HG03460 (cell line): ENCODE measurements at regions not wholly inside any gene's neighbourhood (a gene's known extent, or its start where the extent isn't known, plus 50 kb on each side); places are given as distances from the start of the nearest gene placed in this dataset.
A peak's percentile ranks its signal among the peaks of the same experiment; 100 is the strongest.
"Not testable (repeated sequence)": the region's sequence is repeated elsewhere in the genome, so short reads cannot be mapped to it uniquely, and the experiment has no call there.

Experiments used
- ATAC-seq: cut with Tn5 transposase; IDR thresholded peaks from one replicate; pipeline ENCODE4 v1.9.1; 2021; ENCODE audit not compliant: unreplicated experiment

DNA sequence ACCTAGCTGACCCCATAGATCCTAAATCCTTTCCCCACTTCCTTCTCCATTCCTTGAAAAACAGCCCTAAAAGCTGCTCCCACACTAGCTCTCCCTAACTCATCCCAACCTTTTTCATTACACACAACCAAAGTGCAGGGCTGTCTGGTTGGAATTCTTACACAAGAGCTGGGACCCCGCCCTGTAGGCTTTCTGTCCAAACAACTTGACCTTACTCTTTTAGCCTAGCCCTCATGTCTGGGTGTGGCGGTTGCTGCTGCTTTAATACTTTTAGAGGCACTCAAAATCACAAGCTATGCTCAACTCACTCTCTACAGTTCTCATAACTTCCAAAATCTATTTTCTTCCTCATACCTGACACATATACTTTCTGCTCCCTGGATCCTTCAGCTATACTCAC is 93.9 kb upstream of the TRIM24 start:
- ATAC-seq, result not testable (repeated sequence)

DNA sequence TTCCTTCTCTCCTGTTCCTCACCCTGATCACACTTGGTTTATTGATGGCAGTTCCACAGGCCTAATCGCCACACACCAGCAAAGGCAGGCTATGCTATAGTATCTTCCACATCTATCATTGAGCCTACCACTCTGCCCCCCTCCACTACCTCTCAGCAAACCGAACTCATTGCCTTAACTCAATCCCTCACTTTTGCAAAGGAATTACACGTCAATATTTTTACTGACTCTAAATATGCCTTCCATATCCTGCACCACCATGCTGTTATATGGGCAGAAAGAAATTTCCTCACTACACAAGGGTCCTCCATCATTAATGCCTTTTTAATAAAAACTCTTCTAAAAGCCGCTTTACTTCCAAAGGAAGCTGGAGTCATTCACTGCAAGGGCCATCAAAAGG is 93.4 kb upstream of the TRIM24 start:
- ATAC-seq, result not testable (repeated sequence)

DNA sequence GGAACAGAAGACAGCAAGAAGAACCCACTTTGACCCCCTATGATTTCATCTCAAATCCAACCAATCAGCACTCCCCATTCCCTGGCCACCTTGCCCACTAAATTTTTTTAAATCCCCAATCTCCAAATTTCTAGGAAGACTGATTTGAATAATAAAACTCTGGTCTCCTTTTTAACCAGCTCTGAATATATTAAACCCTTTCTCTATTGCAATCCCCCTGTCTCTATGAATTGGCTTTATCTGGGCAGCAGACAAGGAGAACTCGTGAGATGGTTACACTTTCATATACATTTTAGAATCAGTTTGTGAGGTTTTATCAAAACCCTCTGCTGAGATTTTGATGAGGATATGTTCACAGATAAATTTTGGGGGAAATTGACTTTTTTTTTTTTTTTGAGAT is 90.3 kb upstream of the TRIM24 start:
- no peak for ATAC-seq

DNA sequence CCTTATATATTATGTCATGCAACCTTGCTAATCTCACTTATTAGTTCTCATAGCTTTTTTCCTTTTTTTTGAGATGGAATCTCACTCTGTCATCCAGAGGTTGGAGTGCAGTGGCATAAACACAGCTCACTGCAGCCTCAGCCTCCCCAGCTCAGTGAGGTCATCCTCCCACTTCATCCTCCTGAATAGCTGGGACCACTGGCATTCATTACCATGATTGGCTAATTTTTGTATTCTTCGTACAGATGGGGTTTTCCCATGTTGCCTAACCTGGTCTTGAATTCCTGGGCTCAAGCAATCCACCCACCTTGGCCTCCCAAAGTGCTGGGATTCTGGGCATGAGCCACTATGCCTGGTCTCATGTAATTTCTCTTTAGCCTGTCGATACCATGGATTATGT is 89.1 kb upstream of the TRIM24 start:
- no peak for ATAC-seq

GRCh38 chr7:138374119-138374693 is 85.9 kb upstream of the TRIM24 start:
- no peak for ATAC-seq

- ATAC-seq, result no peak
These were observed 82.8 kb upstream of the TRIM24 start for GRCh38 chr7:138377306-138377705.

DNA sequence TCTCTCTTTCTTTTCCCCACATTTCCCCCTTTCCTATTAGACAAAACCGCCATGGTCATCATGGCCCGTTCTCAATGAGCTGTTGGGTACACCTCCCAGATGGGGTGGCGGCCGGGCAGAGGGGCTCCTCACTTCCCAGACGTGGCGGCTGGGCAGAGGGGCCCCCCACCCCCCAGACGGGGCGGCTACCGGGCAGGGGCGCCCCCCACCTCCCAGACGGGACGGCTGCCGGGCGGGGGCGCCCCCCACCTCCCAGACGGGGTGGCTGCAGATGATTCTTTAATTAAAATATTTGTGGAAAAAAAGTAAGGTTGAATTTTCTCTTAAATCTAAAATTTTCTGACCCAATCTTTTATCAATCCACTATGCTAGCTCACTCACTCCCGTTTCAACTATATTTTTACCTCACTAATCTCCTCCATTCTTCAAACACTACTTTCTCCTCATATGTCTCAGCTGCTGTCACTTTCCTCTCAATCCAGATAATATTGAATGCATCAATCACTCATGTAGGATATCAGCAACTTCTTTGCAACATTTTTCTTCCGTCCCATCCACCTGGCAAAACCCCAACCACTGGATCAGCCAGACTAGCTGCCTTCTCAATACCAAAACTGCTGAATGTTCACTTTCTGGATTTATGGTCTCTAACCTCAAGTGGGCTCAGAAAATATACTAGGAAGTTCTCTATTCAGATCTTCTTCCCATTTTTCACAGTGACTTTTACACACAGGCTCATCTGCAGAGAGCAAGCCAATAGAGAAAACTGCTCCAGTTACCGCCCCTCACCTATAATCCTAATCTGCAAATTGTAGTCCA is 81.1 kb upstream of the TRIM24 start:
- ATAC-seq, result no peak

DNA sequence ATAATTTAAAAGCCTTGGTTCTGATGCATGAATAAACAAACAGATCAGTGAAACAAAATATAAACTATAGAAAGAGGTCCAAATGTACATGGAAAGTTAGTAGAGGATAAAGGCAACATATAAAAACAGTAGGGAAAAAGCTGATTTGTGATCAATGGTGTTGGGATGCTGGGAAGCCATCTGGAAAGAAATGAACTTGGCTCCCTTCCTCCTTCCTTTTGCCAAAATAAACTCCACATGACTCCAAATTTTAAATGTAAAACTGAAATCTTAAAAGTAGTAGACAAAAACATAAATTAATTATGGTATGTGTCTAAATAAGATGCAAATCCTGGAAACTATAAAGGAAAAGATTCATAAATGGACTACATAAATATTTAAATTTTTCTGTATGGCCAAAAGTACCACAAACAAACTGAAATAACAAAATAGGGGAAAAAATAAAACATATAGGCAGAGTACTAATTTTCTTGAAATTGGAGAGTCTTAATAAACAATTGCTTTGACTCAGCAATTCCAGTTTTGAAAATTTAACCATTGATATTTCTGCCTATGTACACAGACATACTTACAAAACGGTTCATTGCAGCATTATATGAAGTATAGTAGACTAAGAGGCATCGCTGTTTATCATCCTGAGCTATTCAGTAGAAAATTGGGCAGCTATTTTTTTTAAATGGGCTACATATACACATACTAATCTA is 77.0 kb upstream of the TRIM24 start:
- no peak for ATAC-seq

DNA sequence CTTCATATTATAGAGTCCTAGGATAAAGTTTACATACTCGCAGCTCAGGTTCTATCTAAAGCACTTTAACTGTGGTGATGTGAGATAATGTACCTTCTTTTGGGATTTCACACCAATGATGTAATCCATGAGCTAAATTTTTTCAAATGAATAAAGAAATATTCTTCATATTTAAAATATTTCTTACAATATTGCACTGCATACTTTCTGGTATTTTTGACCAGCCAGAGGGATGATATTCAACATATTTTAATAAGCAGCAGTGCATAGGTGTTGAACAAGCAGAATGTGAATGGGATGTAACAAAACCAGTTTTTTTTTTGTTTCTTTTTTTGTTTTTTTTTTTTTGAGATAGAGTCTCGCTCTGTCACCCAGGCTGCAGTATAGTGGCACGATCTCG is 73.2 kb upstream of the TRIM24 start:
- ATAC-seq, result no peak

- no peak for ATAC-seq
These were observed 72.1 kb upstream of the TRIM24 start for GRCh38 chr7:138387755-138388475.

DNA sequence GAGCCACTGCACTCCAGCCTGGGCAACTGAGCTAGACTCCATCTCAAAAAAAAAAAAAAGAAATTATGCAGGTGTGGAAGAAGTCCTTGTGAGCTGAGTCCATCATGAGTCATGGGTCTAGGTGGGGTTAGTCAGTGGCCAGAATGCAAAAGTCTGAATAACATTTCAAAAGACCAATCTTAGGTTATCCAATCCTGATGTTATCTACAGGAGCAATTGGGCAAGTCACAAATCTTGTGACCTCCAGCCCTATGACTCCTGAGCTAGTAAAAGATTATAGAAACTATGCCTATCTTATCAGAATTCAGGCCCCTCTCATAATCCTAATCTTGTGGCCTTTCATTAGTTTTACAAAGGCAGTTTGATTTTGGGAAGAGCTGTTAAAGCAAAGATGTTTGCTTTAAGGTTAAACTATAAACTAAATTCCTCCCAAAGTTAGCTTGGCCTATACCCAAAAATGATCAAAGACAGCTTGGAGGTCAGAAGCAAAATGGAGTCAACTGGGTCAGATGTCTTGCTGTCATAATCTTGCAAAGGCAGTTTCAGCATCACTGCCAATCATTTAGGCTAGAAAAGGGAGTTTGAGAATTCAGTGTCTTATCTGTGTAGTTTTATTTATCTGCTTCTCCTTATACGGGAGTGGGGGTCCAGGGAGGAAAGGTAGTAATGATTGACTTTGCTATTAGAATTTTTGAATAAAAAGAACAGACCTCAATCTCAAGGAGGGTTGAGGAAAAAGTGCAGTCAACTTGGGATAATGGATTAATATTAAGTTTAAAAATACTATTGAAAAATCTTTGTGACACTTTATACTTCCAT is 71.2 kb upstream of the TRIM24 start:
- ATAC-seq, result no peak

GRCh38 chr7:138395763-138396162 is 64.3 kb upstream of the TRIM24 start:
- ATAC-seq, result no peak

DNA sequence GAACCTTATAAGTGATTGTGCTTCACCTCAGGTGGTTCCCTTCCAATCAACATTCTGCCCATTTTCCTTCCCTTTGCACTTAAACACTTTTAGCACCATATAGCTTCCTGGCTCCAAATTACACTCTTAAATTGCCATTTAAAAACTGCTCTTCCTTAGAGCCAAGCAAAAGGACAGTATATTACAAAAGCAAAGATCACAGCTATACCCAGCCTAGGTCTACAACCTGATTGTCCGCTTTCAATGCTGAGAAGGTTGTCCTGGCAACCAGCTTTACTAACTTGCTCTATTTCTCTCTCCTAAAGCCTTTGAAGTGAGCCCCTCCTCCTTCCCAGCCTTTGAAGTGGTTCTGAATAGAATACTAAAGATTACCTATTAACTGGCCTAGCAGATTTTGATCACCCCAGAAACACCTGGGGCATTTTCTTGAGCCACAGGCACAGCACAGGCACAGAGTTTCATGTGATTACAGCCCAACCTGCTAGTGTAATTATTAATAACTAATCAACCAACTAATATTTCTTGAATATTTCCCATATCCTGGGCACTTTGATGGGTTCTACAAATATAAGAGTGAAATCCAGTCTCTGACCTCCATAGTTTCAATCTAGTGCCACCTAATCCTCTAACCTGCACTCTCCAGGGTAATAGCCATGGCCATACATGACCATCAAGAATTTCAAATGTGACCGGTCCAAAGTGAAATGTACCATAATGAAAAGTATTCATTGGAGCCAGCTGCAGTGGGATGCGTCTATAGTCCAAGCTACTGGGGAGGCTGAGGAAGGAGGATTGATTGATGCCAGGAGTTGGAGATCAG is 63.6 kb upstream of the TRIM24 start:
- peak; percentile 96 for ATAC-seq

DNA sequence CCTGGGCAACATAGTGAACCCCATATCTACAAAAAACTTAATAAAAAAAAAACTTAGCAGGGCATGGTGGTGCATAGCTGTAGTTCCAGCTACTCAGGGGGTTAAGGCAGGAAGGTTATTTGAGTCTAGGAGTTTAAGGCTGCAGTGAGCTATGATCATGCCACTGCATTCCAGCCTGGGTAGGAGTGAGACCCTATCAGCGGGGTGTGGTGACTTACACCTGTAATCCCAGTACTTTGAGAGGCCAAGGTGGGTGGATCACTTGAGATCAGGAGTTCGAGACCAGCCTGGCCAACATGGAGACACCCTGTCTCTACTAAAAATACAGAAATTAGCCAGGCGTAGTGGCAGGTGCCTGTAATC is 63.0 kb upstream of the TRIM24 start:
- ATAC-seq, result not testable (repeated sequence)

DNA sequence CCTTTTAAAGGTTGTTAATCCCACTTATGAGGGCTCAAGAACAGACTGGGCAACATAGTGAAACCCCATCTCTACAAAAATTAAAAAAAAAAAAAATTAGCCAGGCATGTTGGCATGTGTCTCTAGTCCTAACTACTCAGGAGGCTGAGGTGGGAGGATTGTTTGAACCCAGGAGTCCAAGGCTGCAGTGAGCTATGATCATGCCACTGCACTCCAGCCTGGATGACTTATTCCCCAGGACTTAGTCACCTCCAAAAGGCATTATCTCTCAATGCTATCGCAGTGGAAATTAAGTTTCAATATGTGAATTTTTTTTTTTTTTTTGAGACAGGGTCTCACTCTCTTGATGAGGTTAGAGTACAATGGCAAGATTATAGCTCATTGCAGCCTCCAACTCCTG is 61.2 kb upstream of the TRIM24 start:
- ATAC-seq, result no peak

- ATAC-seq, result no peak
These were observed 59.6 kb upstream of the TRIM24 start for GRCh38 chr7:138400400-138400886.

DNA sequence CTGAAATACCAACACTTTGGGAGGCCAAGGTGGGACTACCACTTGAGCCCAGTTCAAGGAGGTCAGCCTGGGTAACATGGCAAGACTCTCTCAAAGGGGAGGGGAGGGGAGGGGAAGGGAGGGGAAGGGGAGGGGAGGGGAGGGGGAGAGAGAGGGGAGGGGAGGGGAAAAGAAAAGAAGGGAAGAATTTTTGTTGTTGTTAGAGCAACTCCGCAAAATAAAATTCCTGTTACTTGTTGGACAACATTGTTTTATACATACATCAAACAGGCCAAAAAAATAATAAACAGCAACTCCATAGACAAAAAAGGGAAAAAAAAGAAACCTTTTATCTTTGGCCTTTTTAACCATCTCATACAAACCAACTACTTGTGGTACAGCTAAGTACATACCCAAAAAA is 57.3 kb upstream of the TRIM24 start:
- ATAC-seq, result no peak

DNA sequence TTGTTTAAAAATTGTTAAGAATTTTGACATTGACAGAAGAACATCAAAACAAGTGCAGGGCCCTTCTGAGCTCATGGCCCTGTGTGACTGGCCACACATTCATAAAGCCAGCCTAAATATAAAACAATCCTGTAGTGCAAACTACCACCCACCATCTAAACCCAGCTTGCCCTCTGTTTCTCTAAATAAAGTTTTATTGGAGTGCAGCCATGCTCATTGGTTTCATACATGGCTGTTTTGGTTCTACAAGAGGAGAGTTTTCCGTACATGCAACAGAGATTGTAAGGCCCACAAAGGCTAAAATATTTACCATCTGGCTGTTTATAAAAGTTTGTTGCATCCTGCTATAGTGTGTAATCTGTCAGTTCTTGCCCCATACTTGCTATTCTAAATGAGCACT is 54.6 kb upstream of the TRIM24 start:
- ATAC-seq, result no peak

- ATAC-seq, result no peak
These were observed 52.3 kb upstream of the TRIM24 start for GRCh38 chr7:138407792-138408191.
